ENCODE measurements at regions not wholly inside any gene's neighbourhood (a gene's known extent, or its start where the extent isn't known, plus 50 kb on each side); places are given as distances from the start of the nearest gene placed in this dataset.

- Histone ChIP-seq H3K36me3 (ENCODE audit: control insufficient read depth, insufficient read depth, low read length) (no peaks in the 10 kb centered on the region), H3K27me3 (replicated peaks; ENCODE audit: control insufficient read depth, insufficient read depth, low read length) (no peaks in the 10 kb centered on the region; the same call in 1 of the 2 replicates), H3K4me1 (no peaks in the 10 kb centered on the region), H3K9me3 (peaks cover 3% of the 10 kb centered on the region; the same call in 1 of the 2 replicates), H3K4me3 (ENCODE audit: low read depth, low read length) (no peak overlapping the region)
- Mint-ChIP-seq H3K4me3 (ENCODE audit: unreplicated experiment) (no peak overlapping the region), H3K27me3 (ENCODE audit: insufficient read depth, unreplicated experiment) (peaks cover 2% of the 10 kb centered on the region), H3K9me3 (ENCODE audit: unreplicated experiment) (no peaks in the 10 kb centered on the region), H3K36me3 (ENCODE audit: insufficient read depth, unreplicated experiment) (no peaks in the 10 kb centered on the region), H3K4me1 (ENCODE audit: low read depth, unreplicated experiment) (no peaks in the 10 kb centered on the region), H3K27ac (ENCODE audit: unreplicated experiment) (no peak overlapping the region)
- no TSS peak for BruUV-seq (replicated peaks)
- DNase-seq = no peak
- intact Hi-C loops (cut with micrococcal nuclease; ENCODE audit: unreplicated experiment) = no loop called here
- POLR2A ChIA-PET = no interaction called here
- CTCF ChIA-PET = no interaction called here
- TF ChIP-seq CTCF (IDR thresholded peaks at IDR 0.05; ENCODE audit: insufficient read depth in 1 of 2, low read depth in 1 of 2, low read length in 1 of 2, severe bottlenecking in 1 of 2, unreplicated experiment in 1 of 2) = no peak
Observed at GRCh38 chr10:6950133-6950532, 370.1 kb upstream of the PRKCQ start.

GRCh38 chr10:6944436-6944835 is 364.4 kb upstream of the PRKCQ start:
- intact Hi-C loops (cut with micrococcal nuclease; ENCODE audit: unreplicated experiment) = no loop called here
- TF ChIP-seq CTCF (IDR thresholded peaks at IDR 0.05; ENCODE audit: insufficient read depth in 1 of 2, low read depth in 1 of 2, low read length in 1 of 2, severe bottlenecking in 1 of 2, unreplicated experiment in 1 of 2) = no peak
- Histone ChIP-seq H3K27me3 (replicated peaks; ENCODE audit: control insufficient read depth, insufficient read depth, low read length) (no peaks in the 10 kb centered on the region), H3K36me3 (ENCODE audit: control insufficient read depth, insufficient read depth, low read length) (no peaks in the 10 kb centered on the region), H3K4me1 (no peaks in the 10 kb centered on the region), H3K4me3 (ENCODE audit: low read depth, low read length) (no peak overlapping the region), H3K9me3 (no peaks in the 10 kb centered on the region)
- Mint-ChIP-seq H3K4me3 (ENCODE audit: unreplicated experiment) (no peak overlapping the region), H3K36me3 (ENCODE audit: insufficient read depth, unreplicated experiment) (no peaks in the 10 kb centered on the region), H3K27me3 (ENCODE audit: insufficient read depth, unreplicated experiment) (peaks cover 6% of the 10 kb centered on the region), H3K4me1 (ENCODE audit: low read depth, unreplicated experiment) (no peaks in the 10 kb centered on the region), H3K27ac (ENCODE audit: unreplicated experiment) (no peak overlapping the region), H3K9me3 (ENCODE audit: unreplicated experiment) (no peaks in the 10 kb centered on the region)
- ChIA-PET POLR2A (no interaction called here), CTCF (no interaction called here)
- BruUV-seq (replicated peaks) = no TSS peak
- no peak for DNase-seq

GRCh38 chr10:6938384-6938783 is 358.3 kb upstream of the PRKCQ start:
- intact Hi-C loops (cut with micrococcal nuclease; ENCODE audit: unreplicated experiment) = no loop called here
- H3K27ac Mint-ChIP-seq (ENCODE audit: unreplicated experiment) = no peak overlapping the region
- ChIA-PET CTCF (no interaction called here), POLR2A (no interaction called here)
- H3K9me3 Mint-ChIP-seq (ENCODE audit: unreplicated experiment) = peaks cover 4% of the 10 kb centered on the region
- no peak for TF ChIP-seq CTCF (IDR thresholded peaks at IDR 0.05; ENCODE audit: insufficient read depth in 1 of 2, low read depth in 1 of 2, low read length in 1 of 2, severe bottlenecking in 1 of 2, unreplicated experiment in 1 of 2)
- Histone ChIP-seq H3K36me3 (ENCODE audit: control insufficient read depth, insufficient read depth, low read length) (no peaks in the 10 kb centered on the region), H3K4me1 (no peaks in the 10 kb centered on the region), H3K9me3 (no peaks in the 10 kb centered on the region), H3K4me3 (ENCODE audit: low read depth, low read length) (no peak overlapping the region), H3K27me3 (replicated peaks; ENCODE audit: control insufficient read depth, insufficient read depth, low read length) (no peaks in the 10 kb centered on the region)
- no peaks in the 10 kb centered on the region for H3K4me1 Mint-ChIP-seq (ENCODE audit: low read depth, unreplicated experiment)
- H3K27me3 Mint-ChIP-seq (ENCODE audit: insufficient read depth, unreplicated experiment) = peaks cover 8% of the 10 kb centered on the region
- no peak overlapping the region for H3K4me3 Mint-ChIP-seq (ENCODE audit: unreplicated experiment)
- DNase-seq = no peak
- BruUV-seq (replicated peaks) = no TSS peak
- H3K36me3 Mint-ChIP-seq (ENCODE audit: insufficient read depth, unreplicated experiment) = no peaks in the 10 kb centered on the region
